ENCODE measurements at regions not wholly inside any gene's neighbourhood (a gene's known extent, or its start where the extent isn't known, plus 50 kb on each side); places are given as distances from the start of the nearest gene placed in this dataset.

GRCh38 chr7:4438723-4439245, 243.3 kb upstream of the FOXK1 start:
- Histone ChIP-seq H3K9ac (no peak overlapping the region), H3K27ac (peak overlapping the region; percentile 21), H3K4me3 (ENCODE audit: low read depth, low read length) (no peak overlapping the region), H3K79me2 (no peaks in the 10 kb centered on the region), H2AFZ (no peak overlapping the region), H3K9me3 (ENCODE audit: control insufficient read depth, low read length) (no peaks in the 10 kb centered on the region), H3K4me2 (ENCODE audit: low read length) (no peak overlapping the region), H3K27me3 (ENCODE audit: control insufficient read depth, insufficient read depth, low read length) (no peaks in the 10 kb centered on the region), H3K36me3 (ENCODE audit: control insufficient read depth, insufficient read depth, low read length) (no peaks in the 10 kb centered on the region), H3K4me1 (no peaks in the 10 kb centered on the region)
- no peak for TF ChIP-seq CTCF (IDR thresholded peaks at IDR 0.05)

DNA sequence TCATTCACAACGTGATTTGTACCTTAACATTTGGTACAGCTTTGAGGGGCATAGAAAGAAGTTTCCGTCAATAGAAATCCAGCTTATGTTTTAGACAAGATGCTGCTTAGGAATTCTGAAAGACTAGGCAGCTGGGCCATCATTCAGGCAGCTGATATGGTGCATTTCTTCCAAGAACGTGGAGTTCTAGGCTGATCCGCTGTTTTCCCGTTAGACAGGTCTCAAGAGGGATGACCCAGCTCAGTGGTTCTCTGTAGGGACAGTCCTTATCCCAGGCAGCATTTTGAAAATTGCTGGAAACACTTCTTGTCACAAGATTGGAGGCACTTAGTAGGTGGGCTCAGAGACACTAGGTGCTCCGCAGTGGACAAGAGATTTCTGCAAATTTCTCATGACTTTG, 242.7 kb upstream of the FOXK1 start:
- no peak overlapping the region for H2AFZ ChIP-seq
- H3K36me3 ChIP-seq (ENCODE audit: control insufficient read depth, insufficient read depth, low read length): no peaks in the 10 kb centered on the region
- H3K27ac ChIP-seq: no peak overlapping the region
- no peak overlapping the region for H3K4me3 ChIP-seq (ENCODE audit: low read depth, low read length)
- H3K27me3 ChIP-seq (ENCODE audit: control insufficient read depth, insufficient read depth, low read length): no peaks in the 10 kb centered on the region
- no peak overlapping the region for H3K9ac ChIP-seq
- no peaks in the 10 kb centered on the region for H3K4me1 ChIP-seq
- no peak for TF ChIP-seq CTCF (IDR thresholded peaks at IDR 0.05)
- H3K9me3 ChIP-seq (ENCODE audit: control insufficient read depth, low read length): no peaks in the 10 kb centered on the region
- no peak overlapping the region for H3K4me2 ChIP-seq (ENCODE audit: low read length)
- no peaks in the 10 kb centered on the region for H3K79me2 ChIP-seq

- no peak overlapping the region for H2AFZ ChIP-seq
- H3K27me3 ChIP-seq (ENCODE audit: control insufficient read depth, insufficient read depth, low read length): no peaks in the 10 kb centered on the region
- no peak for TF ChIP-seq CTCF (IDR thresholded peaks at IDR 0.05)
- no peak overlapping the region for H3K4me3 ChIP-seq (ENCODE audit: low read depth, low read length)
- H3K36me3 ChIP-seq (ENCODE audit: control insufficient read depth, insufficient read depth, low read length): no peaks in the 10 kb centered on the region
- H3K9me3 ChIP-seq (ENCODE audit: control insufficient read depth, low read length): no peaks in the 10 kb centered on the region
- no peak overlapping the region for H3K27ac ChIP-seq
- no peak overlapping the region for H3K4me2 ChIP-seq (ENCODE audit: low read length)
- H3K4me1 ChIP-seq: no peaks in the 10 kb centered on the region
- H3K79me2 ChIP-seq: no peaks in the 10 kb centered on the region
- H3K9ac ChIP-seq: no peak overlapping the region
These were observed 238.0 kb upstream of the FOXK1 start for GRCh38 chr7:4444106-4444505.

DNA sequence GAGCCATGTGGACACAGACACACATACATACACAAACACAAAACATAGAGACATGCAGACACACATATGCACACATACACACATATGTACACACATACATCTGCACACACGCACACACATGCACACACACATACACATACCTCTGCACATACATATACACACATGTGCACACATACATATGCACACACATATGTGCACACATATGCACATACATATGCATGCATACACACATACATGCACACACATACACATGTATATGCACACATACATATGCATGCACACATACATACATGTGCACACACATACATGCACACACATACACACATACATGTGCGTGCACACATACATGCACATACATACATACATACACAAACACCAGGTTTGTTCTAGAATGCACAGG, 236.3 kb upstream of the FOXK1 start:
- Histone ChIP-seq H3K27me3 (ENCODE audit: control insufficient read depth, insufficient read depth, low read length) (no peaks in the 10 kb centered on the region), H3K4me2 (ENCODE audit: low read length) (no peak overlapping the region), H3K27ac (no peak overlapping the region), H3K9ac (no peak overlapping the region), H3K4me3 (ENCODE audit: low read depth, low read length) (no peak overlapping the region), H2AFZ (no peak overlapping the region), H3K9me3 (ENCODE audit: control insufficient read depth, low read length) (no peaks in the 10 kb centered on the region), H3K79me2 (no peaks in the 10 kb centered on the region), H3K4me1 (no peaks in the 10 kb centered on the region), H3K36me3 (ENCODE audit: control insufficient read depth, insufficient read depth, low read length) (no peaks in the 10 kb centered on the region)
- TF ChIP-seq CTCF (IDR thresholded peaks at IDR 0.05): no peak

GRCh38 chr7:4449263-4449662, 232.8 kb upstream of the FOXK1 start:
- H2AFZ ChIP-seq: no peak overlapping the region
- no peak for TF ChIP-seq CTCF (IDR thresholded peaks at IDR 0.05)
- H3K79me2 ChIP-seq: no peaks in the 10 kb centered on the region
- no peaks in the 10 kb centered on the region for H3K4me1 ChIP-seq
- no peak overlapping the region for H3K27ac ChIP-seq
- no peak overlapping the region for H3K9ac ChIP-seq
- H3K4me3 ChIP-seq (ENCODE audit: low read depth, low read length): no peak overlapping the region
- H3K36me3 ChIP-seq (ENCODE audit: control insufficient read depth, insufficient read depth, low read length): no peaks in the 10 kb centered on the region
- H3K9me3 ChIP-seq (ENCODE audit: control insufficient read depth, low read length): no peaks in the 10 kb centered on the region
- H3K27me3 ChIP-seq (ENCODE audit: control insufficient read depth, insufficient read depth, low read length): no peaks in the 10 kb centered on the region
- H3K4me2 ChIP-seq (ENCODE audit: low read length): no peak overlapping the region
